NT2/D1 (cell line): ENCODE measurements at regions not wholly inside any gene's neighbourhood (a gene's known extent, or its start where the extent isn't known, plus 50 kb on each side); places are given as distances from the start of the nearest gene placed in this dataset.

Source experiments
- SUZ12 ChIP-seq: IDR thresholded peaks from 2 replicates; pipeline ENCODE4 v1.6.1; 2011; ENCODE audit not compliant: insufficient read length, insufficient read depth; ENCODE audit errors: extremely low read depth
- YY1 ChIP-seq: IDR thresholded peaks from 2 replicates; pipeline ENCODE4 v1.6.1; 2011; ENCODE audit not compliant: insufficient read length, insufficient read depth

DNA sequence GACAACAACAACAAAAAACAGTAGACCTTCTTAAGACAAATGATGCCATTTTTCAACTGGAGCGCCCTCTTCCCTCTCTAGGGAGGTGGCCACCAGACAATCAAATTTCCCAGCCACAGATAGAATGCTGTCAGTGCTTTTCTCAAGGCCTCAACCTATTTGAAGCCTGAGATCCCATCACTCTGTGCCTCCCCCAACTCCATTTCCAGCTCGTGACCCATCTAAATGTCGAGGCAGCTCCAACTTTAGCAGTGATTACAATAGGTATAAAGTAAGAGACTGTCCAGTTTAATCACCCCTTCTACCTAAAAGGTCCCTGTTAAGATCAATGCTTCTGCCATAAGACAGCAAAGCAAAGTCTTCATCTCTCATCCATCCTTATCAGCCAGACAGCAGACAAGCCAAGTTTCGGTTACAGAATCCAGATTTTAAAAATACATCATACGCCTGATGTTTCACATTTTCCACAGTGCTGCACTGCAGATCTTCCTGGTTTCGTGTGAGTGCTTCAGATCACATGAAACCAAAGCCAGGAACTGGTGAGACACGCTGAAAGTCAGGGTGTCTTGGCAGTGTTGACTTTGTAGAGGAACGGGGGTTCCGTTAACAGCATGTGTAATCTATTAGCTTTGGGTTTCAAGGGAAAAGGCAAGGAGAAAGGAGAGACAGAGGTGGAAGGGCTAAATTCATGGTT, 447.8 kb downstream of the ENC1 start:
- TF ChIP-seq YY1, result no peak
- no peak for TF ChIP-seq SUZ12
